ENCODE measurements at regions not wholly inside any gene's neighbourhood (a gene's known extent, or its start where the extent isn't known, plus 50 kb on each side); places are given as distances from the start of the nearest gene placed in this dataset.

DNA sequence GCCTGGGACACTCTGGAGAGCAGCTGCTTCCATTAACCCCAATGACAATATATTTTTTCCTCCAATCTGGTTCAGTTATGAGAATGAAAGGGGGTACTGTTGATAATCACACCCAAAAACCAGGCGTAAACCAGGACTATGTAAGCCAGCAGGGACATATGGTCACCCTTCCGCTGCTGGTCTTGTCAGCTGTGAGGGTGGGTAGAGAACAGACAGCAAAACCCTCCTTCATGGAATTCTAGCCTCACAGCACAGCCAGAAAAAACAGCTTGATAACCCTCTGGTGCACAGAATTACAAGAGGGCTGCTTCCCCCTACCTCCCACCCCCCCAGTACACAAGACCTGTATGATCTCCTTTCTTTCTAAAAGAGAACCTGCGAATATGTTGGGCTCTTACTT, 368.8 kb upstream of the ZMIZ1 start:
- DNase-seq = no peak

DNA sequence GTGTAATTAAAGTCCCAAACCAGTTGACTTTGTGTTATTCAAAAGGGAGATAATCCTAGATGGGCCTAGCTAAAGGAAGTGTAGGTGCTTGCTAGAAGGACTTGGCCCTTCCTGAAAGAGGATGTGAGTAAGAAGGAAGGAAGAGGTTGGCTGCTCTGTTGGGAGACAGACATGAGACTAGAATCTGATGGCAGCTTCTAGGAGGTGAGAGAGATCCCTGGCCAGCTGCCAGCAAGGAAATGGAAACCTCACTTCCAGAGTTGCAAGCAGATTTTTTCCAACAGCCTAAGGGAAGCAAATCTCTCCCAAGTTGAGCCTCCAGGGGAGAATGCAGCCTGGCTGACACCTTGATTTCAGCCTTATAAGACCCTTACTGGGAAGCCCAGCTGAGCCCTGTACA, 368.4 kb upstream of the ZMIZ1 start:
- DNase-seq = no peak

DNA sequence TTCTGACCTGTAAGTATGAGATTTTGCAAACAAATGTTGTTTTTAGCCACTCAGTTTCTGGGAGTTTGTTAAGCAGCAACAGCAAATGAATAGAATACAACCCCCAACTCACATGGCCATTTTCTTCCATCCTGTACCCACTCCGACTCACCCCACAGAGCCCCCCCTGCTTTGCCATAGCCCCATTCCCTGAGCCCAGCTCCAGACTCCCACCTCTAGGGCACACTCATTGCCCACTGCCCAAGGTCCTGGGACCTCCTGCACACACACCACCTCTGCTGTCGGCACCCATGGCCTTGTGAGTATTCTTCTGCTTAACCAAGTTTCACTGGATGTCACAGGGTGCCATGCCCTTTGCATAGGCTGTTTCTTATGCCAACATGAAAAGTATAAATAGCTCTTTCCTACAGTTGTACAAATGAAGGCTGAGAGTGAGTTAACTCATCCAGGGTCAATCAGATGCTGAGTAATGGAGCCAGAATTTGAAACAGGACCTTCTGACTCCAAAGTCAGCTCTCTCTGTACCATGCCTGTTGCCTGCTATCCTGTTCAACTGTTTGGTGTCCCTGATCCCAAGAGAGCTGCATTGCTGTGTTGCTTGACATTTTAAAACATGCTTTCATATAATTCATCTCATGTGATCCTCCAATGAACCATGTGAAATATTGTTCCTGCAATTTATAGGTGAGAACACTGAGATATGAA, 367.8 kb upstream of the ZMIZ1 start:
- no peak for DNase-seq

DNA sequence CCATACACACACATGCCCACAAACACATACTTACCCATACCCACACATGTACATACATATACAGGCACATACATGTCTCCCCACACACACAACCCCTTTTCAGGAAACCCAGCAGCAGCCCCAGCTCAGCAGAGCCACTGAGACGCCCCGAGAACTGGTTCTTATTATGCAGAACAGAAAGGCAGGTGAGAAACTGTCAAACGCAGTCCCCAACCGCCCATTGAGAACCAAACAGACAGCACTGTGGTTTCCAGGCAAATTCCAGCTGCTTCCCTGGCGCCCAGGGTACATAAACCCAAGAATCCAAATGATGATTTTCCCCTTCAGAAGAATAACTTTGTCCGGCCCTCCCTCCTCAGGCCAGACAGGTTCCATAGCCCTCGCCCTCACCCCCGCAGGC, 366.6 kb upstream of the ZMIZ1 start:
- no peak for DNase-seq

DNA sequence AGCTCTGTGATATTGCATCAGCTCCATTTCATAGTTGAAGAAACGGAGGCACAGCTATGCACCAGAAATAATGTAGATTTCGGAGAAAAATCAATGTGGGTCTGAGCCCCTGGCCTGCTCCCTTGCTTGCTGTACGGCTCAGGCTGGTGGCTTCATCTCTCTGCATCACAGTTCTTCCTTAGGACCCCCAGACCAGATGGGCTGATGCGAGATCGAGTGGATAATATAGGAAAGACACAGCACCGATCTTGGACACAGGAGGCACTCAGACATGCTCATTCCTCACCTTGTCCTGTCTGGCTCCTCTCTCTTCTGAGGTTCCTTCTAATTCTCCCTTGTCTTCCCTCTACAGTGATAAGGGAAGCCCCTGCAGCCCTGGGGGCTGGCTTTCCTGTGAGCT, 365.9 kb upstream of the ZMIZ1 start:
- DNase-seq = no peak

DNA sequence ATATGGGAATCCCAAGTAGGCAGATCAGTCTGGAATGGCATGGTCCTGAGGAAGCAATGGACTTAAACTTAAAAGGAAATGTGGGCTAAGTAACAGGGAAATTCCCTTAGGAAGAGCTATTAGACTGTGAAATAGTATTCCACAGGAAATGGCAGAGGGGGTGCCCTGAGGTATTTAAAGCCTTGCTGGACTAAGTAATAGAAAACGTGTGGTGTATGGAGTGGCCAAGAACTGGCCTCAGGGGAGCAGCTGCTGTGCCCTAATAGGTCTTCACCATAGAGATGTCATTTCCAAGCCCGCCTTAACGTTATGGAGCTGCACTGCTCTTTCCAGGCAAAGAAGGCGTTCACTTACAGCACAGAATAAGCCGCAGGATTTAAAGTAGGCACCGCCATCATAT, 365.2 kb upstream of the ZMIZ1 start:
- no peak for DNase-seq

DNA sequence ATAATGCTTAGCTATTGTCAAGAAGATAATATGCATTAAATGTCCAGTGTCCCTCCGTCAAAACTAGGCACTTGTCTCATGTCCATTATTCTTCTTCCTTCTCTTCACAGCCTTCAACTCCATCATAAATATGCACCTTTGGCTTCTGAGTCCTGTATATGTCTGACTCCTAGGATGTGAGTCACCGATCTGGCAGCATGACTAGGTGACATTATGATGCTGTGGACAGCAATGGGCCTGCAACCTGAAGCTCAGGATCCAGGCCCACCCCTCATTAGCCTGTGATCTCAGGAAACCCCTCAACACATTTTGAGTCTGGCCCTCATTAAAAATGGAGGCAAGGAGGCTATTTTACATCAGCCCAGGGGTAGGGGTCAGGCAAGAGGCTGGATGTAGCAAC, 362.5 kb upstream of the ZMIZ1 start:
- no peak for DNase-seq

DNA sequence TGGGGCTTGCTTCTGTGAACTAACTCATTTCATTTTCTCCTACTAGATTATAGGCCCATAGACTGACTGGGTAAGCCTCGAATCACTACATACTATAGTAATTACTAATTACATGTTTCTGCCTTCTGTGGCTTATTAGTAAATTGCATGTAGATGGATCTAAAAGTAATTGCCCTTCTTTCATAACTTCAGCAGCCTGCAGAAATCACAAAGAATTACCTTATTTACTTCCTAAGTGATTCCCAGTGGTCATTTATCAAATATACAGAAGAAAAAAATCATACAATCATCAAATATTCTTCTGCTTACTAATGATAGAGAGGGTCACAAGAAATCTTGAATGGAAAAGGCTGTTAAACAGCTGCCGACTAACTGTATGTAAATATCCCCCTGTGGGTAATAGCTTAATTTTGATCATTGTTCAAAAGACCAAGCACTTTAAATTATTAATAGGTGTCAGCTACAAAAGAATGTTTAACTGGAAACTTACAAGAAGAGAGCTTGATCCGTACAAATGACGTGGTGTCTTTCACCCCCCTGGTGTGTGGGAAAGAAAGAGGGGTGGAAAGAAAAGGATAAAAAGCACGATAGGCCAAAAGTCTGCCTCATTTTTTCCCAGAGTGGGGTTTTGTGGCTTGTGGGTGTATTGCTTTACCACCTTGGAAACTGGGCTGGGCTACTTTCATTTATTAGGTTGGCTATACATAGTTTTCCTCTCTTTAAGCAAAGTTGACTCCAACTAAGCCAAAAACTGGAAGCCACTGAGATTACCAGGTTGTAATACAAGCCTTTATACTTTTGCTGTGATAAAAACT, 361.8 kb upstream of the ZMIZ1 start:
- no peak for DNase-seq

DNA sequence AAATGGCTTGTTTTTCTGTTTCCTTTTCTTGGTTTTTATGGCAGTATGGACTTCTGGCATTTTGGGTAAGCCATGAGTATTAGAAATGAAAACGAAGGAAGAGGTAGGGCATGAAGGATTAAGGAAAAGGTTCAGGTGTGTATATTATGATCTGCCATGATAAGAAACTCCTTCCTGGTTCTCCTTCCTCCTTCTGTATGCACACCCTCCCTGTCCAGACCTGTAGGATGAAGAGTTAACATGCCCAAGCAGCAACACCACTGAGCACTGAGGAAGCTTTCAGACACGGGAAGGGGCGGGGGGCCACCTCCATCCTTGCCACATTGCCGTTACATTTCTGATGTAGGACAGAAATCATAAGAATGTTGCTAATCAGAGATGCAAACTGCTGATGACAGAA, 361.0 kb upstream of the ZMIZ1 start:
- no peak for DNase-seq

DNA sequence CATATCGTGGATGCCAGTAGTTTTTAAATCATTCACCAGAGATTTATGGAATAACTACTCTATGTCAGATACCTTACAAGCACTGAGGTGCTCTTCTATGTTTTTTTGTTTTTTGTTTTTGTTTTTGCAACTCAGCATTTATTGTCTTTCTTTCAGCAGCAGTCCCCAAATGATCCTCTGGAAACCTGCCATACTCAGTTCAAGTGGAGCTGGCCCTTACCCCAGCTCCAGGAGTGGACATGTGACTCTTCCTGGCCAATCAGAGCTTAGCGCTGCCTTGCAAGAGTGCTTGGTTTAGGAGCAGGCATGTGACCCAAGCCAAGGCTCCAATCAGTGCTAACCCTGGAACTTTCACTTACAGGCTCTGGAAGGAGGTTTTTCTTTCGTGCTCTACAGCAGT, 356.6 kb upstream of the ZMIZ1 start:
- no peak for DNase-seq

DNA sequence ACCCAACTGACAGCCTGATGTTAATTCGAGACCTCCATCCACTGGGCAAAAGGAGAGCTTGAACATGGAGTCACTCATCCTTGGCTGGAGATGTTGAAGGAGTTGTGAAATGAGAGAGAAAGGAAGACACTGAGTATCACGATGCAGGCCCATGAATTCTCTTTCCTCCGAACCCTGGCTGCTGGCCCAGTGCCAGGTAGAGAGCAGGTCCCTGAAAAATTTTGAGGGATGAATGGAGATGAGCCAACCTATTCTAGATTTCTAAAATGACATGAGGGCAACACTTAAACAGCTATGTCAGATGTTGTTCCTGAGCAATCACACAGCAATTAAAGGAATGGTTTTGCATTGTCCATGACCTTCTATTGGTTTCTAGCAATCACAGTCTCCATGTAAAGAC, 355.1 kb upstream of the ZMIZ1 start:
- no peak for DNase-seq

DNA sequence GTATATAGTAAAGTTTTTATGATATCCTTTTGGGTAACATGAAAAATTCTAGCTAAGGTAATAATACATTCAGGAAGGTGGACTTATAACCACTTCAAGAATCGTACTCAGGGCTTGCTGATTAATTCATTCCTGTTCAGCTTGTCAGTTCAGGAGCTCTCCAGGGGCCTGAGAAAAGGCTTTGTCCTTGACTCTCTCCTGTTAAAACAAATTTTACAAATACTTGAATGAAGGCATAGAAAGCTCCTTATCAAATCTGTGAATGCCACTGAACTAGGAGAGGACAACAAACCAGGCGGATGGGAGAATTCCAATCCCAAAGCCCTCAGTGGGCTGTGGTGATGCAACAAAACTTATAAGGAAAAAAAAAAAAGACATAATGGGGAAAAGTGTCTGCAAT, 354.5 kb upstream of the ZMIZ1 start:
- no peak for DNase-seq

DNA sequence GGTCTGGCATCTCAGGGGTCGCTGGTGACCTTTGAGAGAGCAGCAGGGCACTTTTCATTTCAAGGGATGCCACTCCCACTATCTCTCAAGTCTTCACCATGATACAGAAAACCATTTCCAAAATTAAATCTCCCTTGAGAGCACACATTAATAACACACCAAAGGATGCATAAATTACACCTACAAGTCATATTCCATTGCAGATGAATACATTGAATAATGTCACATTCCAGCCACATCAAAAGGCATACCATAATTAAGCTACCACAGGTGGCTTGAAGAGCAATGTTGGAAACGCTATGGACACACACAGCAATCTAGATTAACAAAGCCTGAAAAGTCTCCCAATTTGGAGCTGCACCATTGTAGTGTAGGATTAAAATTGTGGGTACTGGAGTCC, 353.3 kb upstream of the ZMIZ1 start:
- no peak for DNase-seq

DNA sequence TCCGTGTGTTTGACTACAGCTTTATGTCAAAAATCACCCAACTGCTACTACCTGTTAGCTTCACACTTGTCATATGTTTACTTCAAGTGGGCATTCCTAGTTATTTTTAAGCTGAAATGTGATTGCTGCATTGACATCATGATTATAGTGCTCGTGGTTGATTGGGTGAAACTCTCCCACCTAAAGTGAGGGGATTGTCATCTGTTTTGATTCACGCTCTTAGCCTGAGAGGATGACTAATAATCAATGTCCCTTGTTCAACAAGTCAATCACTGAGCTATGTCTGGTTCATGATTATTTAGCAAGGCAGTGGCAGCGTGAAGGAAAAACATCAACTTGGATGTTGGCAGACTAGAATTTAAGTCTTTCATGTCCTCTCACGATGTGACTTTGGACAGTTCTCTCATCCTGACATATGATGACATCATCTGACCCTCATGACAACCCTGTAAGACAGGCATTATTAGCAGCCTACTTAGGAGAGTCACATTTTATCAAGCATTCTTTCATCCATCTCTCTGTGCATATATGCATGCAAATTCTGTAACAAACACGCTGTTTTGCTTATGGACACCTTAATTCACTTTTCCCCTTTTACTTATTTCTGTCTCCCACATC, 352.6 kb upstream of the ZMIZ1 start:
- DNase-seq = no peak

DNA sequence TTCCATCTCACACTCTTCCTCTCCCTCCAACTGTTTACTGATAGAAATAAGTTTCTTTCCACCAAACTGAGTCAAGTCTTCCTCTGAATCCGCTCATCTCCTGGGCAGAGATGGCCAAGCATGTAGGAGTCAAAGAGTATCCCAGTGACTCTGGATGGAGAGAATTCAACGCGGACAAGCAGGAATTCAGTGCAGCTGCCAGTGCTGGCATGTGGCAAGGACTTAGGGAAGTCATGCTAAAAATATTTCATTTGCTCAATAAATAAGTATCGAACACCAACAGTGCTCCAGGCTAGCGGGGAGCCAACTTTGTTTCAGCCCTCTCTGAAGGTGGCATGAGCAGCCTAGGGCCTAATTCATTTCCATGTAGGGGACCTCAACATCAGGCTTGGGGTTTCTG, 351.6 kb upstream of the ZMIZ1 start:
- no peak for DNase-seq

DNA sequence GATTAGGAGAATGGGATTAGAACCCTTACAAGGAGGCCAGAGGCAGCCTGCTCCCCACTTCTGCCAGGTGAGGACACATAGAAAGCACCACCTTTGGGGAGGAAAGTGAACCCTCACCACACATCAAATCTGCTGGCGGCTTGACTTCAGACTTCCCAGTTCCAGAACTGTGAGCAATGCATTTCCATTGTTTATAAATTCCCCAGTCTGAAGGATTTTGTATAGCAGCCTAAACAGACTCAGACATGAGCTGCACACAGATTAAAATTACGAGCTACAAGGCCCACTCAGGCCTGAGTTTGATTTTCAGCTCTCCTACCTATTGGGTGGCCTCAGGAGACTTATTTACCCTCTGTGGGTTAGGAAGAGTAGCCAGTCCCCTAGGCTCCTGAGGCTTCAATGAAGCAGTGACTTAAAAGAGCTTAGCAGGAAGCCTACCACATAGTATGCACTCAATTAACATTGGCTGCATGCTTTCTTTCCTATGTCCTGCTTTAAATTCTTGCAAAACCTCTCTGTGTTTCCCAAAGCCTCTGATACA, 350.7 kb upstream of the ZMIZ1 start:
- no peak for DNase-seq

DNA sequence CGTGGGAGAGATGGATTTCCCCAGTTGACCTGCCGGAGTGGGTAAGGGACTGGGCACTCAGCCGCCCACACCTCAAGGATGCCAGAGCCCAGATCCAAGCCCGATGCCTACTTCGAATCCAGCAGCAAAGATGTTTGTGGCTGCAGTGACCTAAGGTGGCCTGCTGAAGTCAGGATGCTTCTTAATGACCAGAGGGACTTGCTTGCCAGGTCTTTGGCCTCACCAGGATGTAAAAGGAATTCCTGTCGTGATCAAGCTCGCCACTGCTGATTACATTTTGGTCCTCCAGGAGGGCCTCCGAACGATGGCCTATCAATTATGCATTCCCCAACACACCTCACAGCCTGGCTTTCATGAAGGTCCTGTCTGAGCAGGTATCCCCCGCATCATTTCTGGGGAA, 349.5 kb upstream of the ZMIZ1 start:
- DNase-seq = no peak

DNA sequence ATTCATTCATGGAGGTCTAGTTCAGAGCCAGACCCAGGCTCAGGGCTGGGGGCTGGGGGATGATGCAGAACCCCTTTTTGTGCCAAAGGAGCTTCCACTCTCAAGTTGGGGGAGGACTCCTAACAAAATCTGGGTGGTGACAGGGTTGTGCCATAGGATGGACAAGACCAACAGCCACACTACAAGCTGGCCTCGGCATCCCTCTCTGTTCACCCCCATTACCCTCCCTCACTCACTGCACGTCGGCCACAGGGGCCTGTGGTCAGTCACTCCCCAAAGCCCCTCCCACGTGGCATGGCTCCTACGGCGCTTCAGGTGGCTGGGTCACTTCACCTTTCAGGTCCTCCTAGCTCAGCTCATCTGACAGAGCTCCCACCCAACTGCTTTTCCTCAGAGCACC, 348.7 kb upstream of the ZMIZ1 start:
- DNase-seq = no peak

DNA sequence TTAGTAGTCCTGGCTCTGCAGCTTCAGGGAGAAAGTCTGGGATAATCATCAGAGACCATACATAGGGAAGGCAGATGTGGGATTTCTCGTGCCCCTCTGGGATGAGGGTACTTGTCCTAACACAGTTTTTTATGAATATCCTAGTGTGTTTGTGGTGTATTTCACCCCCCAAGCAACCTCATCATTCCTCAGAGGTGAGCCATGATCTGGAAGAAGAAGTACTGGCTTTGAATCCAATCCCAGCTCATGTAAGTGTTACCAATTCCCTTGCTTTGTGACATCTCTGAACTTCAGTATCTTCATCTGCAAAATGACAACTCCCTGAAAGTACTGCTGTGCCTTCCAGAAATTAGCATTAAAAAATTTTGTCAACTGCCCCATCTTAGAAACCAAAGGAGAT, 347.5 kb upstream of the ZMIZ1 start:
- no peak for DNase-seq

DNA sequence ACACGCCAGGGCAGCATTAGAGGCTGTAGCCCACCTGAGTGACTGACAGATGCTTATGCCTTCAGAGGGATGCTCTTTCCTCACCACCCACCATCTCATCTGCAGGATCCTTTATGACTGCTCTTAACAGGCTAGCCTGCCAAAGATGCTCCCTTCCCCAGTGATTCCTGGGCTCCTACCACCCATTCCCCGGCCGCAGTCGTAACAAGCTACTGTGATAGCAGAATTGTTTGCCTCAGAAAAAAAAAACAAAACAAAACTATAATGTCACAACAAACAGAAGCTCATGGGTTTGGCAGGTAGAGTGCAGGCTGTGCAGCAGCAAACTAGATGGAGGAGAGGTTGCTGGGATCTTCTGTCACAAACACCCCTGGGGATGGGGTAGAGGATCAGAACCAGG, 343.9 kb upstream of the ZMIZ1 start:
- DNase-seq = no peak

DNA sequence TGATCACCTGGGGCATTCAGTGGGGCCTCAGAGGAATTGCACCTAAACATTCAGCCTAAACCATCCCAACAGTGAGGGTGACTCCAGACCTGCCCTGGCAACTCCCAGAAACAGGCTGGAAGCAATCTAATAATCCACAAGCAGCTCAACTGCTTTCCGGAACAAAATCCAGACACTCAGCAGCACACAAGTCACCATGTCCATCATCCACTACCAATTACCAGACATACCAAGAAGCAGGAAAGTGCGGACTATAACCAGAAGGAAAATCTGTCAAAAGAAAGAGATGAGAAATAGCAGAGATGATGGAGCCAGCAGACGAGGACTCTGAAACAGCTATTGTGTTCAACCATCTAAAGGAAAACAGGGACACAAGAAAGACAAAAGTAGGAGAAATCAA, 342.6 kb upstream of the ZMIZ1 start:
- no peak for DNase-seq

DNA sequence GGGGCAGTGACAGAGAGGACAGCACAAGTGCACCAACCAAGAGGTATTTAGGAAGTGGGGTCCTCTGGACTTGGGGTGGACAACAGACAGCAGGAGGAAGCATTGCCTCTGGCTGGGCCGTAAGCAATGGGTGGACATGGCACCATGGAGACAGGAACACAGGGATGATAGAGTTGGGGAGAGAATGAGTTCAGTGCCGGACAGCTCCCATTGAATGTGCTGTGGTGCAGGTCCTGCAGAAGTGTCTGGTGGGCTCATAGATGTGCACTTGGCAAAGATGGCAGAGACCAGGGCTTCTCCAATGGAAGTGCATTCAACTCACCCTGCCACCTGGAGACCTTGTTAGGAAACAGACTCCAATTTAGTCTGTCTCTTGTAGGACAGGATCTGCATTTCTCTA, 341.5 kb upstream of the ZMIZ1 start:
- no peak for DNase-seq

DNA sequence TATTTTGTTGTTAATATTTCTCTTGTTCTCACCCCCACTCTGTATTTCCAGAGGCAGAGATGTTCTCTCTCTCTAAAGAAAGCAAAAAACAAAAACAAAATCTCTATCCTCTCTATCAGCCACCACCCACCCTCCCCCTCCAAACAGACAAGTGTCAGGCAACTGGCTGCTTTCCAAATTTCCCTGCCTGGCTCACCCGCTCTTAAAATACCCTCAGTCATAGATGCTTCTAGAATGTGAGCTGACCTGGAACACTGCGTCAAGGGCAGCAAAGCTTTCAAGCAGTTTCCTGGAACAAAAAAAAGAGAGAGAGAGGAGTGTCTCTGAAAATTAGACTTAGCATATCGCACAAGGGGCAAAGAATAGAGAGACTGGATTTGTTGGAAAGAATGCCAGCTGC, 341.0 kb upstream of the ZMIZ1 start:
- DNase-seq = peak in 1 of 2 donors; percentile 53

DNA sequence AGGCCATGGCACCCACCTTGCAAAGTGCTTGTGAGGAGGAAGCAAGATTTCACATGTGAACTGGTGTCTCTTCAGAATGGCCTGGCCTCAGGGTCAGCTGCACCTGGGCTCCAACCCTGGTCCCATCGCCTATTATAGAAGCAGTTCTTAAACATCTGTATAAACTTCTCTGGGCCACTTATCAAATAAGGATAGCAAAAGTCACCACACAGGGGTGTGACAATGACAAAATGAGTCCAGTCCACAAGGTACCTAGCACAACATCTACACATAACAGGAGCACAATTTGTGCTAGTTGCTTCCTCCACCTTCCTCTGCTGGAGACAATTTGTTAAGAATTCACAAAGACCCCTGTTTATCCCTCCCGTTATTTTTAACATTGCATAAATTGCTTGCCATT, 340.6 kb upstream of the ZMIZ1 start:
- no peak for DNase-seq
